Breast epithelium (tissue), 4 donors: ENCODE measurements at regions not wholly inside any gene's neighbourhood (a gene's known extent, or its start where the extent isn't known, plus 50 kb on each side); places are given as distances from the start of the nearest gene placed in this dataset.
A peak's percentile ranks its signal among the peaks of the same experiment; 100 is the strongest.

Experiments used
- DNase-seq, 2 donors: peaks; one replicate each; pipeline ENCODE4 v3.0.0-alpha.2; 2019; ENCODE audit warnings: low spot score in 2 of 2
- H3K27ac ChIP-seq, 2 donors: fragments of 200-600 bp; sonication (generic) in 1 of 2; one replicate each; pipeline ENCODE4 v1.5.1; 2016 to 2019; ENCODE audit warnings: mild to moderate bottlenecking in 1 of 2
- H3K27me3 ChIP-seq, 2 donors: fragments of 200-600 bp; sonication (generic) in 1 of 2; one replicate each; pipeline versions ENCODE4 v1.5.1 to v1.6.0; 2017 to 2019; ENCODE audit warnings: control low read depth in 1 of 2, mild to moderate bottlenecking in 1 of 2
- H3K36me3 ChIP-seq: fragments of 200-600 bp; one replicate; pipeline ENCODE4 v1.5.1; 2019
- H3K4me1 ChIP-seq, 2 donors: fragments of 200-600 bp; sonication (generic); one replicate each; pipeline ENCODE4 v1.5.1; 2016 to 2019; ENCODE audit warnings: control low read depth in 1 of 2
- H3K4me3 ChIP-seq, 3 donors: fragments of 200-600 bp; sonication (generic); 1 replicate in 2 of 3; 2 replicates in 1 of 3; pipeline ENCODE4 v1.5.1; 2016 to 2019; ENCODE audit warnings: mild to moderate bottlenecking in 3 of 3, moderate library complexity in 2 of 3
- H3K9me3 ChIP-seq, 2 donors: fragments of 200-600 bp; sonication (generic) in 1 of 2; one replicate each; pipeline ENCODE4 v1.5.1; 2016 to 2019; ENCODE audit warnings: control low read depth in 1 of 2
- POLR2A ChIP-seq: fragments of 450-650 bp; IDR thresholded peaks from one replicate; pipeline ENCODE4 v1.6.1; 2016; ENCODE audit warnings: antibody characterized with exemption, mild to moderate bottlenecking, moderate library complexity
- POLR2AphosphoS5 ChIP-seq, 3 donors: sonication (generic); formaldehyde crosslinking; IDR thresholded peaks; one replicate each; pipeline ENCODE4 v1.6.1; 2017; ENCODE audit warnings: antibody characterized with exemption in 3 of 3
- intact Hi-C: fragments of 100-400 bp; cut with DNase I; formaldehyde crosslinking; loops from one replicate; pipeline ENCODE4 v1.15.1; 2023; ENCODE audit warnings: low total_unique reads
- TF ChIP-seq, protein P1 (sequence below), 3 donors: fragments of 450-650 bp; IDR thresholded peaks; one replicate each; pipeline ENCODE4 v1.5.1; 2016 to 2017; ENCODE audit warnings: antibody characterized with exemption in 3 of 3, mild to moderate bottlenecking in 3 of 3, moderate library complexity in 3 of 3

DNA sequence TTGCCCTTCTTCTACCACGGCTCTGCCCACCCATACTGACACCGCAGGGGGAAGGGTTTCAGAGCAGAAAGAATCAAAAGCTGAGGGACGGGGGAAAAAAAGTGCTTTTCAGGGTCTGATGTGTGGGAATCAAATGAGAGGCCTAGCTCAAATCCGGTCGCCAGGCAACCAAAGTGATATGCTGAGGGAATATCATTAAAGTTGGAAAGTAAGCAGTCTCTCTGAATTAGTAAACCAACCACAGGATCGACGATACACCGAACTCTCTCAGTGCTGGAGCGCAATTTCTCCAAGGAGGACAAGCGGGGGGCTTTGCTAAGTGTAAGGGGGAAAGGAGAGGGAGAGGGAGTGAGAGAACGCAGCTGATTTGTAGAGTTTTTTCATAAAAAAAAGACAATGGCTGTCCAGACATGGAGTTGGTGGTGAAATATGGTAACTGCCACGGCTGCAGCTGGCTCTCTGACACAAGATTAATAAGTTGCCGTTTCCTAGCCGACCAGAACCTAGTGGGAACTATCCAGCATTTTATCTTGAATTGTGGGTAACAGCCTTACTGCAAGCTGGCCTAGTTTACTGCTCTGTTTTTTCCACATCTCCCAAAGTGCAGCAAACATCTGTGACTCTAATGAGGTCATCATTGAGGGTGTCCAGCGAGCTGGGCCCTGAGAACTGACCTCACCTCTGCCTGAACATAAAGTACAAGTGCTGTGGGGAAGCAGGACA, 530.2 kb downstream of the SOX2 start:
- Histone ChIP-seq H3K9me3 (no peaks in the 10 kb centered on the region), H3K4me3 (no peak overlapping the region), H3K36me3 (no peaks in the 10 kb centered on the region), H3K4me1 (no peaks in the 10 kb centered on the region), H3K27ac (peak overlapping the region; percentile 48 to 75), H3K27me3 (no peaks in the 10 kb centered on the region)
- intact Hi-C loops: no loop called here
- no peak for DNase-seq
- TF ChIP-seq, protein P1, sequence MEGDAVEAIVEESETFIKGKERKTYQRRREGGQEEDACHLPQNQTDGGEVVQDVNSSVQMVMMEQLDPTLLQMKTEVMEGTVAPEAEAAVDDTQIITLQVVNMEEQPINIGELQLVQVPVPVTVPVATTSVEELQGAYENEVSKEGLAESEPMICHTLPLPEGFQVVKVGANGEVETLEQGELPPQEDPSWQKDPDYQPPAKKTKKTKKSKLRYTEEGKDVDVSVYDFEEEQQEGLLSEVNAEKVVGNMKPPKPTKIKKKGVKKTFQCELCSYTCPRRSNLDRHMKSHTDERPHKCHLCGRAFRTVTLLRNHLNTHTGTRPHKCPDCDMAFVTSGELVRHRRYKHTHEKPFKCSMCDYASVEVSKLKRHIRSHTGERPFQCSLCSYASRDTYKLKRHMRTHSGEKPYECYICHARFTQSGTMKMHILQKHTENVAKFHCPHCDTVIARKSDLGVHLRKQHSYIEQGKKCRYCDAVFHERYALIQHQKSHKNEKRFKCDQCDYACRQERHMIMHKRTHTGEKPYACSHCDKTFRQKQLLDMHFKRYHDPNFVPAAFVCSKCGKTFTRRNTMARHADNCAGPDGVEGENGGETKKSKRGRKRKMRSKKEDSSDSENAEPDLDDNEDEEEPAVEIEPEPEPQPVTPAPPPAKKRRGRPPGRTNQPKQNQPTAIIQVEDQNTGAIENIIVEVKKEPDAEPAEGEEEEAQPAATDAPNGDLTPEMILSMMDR (IDR thresholded peaks at IDR 0.05): no peak
- TF ChIP-seq POLR2A (no peak), POLR2AphosphoS5 (IDR thresholded peaks at IDR 0.05) (peak in 1 of 3 donors; percentile 40)

DNA sequence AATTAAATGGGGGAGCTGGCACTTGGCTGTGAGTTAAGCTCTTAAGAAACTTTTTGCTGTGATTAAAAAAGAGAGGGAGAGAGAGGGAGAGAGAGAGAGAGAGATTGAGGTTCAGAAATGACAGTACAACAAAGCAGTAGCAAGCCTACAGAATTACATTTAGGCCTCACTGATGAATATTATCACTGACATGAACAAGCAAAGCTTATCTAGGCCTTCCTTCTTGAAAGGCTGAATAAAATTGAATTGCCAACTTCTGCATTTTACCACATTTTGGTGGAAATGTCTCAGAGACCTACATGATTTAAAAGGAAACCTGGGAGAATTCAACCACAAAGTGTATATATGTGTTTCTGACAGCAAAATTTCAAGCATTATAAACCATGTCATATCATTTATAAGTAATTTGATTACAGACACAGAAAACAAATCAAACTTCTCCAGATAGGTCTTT, 530.8 kb downstream of the SOX2 start:
- Histone ChIP-seq H3K4me1 (no peaks in the 10 kb centered on the region), H3K9me3 (no peaks in the 10 kb centered on the region), H3K36me3 (no peaks in the 10 kb centered on the region), H3K27ac (peak overlapping the region in 1 of 2 donors; percentile 75), H3K27me3 (no peaks in the 10 kb centered on the region), H3K4me3 (no peak overlapping the region)
- intact Hi-C loops: no loop called here
- no peak for DNase-seq
- TF ChIP-seq, protein P1 (IDR thresholded peaks at IDR 0.05): no peak
- TF ChIP-seq POLR2AphosphoS5 (IDR thresholded peaks at IDR 0.05) (no peak), POLR2A (no peak)

DNA sequence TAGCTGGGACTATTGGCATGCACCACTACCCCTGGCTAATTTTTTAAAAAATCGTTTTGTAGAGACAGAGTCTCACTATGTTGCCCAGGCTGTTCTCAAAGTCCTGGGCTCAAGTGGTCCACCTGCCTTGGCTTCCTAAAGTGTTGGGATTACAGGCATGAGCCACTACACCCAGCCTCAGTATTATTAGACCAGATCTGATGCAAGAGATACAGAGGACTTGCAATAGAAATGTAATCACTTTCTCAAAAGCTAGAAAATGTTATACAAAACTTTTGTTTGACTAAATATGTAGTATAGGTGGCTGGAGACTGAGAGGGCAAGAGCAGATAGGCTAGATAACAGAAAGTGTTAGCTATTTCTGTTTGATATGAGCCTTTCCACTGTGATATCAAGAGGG, 531.9 kb downstream of the SOX2 start:
- Histone ChIP-seq H3K27me3 (no peaks in the 10 kb centered on the region), H3K9me3 (no peaks in the 10 kb centered on the region), H3K27ac (no peak overlapping the region), H3K36me3 (no peaks in the 10 kb centered on the region), H3K4me3 (no peak overlapping the region), H3K4me1 (no peaks in the 10 kb centered on the region)
- TF ChIP-seq POLR2A (no peak), POLR2AphosphoS5 (IDR thresholded peaks at IDR 0.05) (no peak)
- TF ChIP-seq, protein P1 (IDR thresholded peaks at IDR 0.05): no peak
- DNase-seq: no peak
- intact Hi-C loops: no loop called here

DNA sequence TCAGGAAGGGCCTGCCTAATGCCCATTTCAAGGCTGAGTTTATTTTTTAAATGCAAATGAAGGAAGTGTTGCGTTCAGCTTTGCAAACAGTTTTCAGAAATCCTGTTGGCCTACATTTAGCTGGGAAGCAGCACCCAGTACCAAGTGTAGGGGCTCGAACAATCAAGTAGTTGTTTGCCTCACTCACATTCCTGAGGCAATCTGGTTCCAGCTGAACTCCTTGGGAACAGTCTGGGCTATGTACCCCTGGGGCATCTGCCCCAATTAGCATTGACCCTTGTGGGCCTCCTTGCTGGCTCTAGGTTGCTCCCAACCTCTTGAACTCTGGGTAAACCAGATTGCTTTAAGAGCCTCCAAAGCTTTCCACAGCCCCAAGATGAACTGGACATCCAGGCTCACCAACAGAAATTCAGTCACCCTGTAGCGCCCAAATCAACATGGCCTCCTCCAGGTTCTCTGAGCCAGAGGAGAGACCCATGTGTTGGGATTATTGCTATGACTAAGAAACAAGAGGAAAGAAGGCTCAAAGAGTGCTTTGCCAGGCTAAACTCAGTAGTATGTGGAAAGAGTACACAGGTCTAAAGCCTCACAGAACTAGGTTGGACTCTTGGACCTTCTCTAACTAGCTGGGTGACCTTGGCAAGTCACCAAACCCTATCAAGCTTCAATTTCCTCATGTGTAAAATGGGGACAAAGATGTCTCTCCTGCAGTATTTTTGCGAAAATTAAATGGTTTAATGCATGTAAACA, 532.7 kb downstream of the SOX2 start:
- intact Hi-C loops: no loop called here
- no peak overlapping the region for H3K27ac ChIP-seq
- no peak for DNase-seq
- H3K27me3 ChIP-seq: no peaks in the 10 kb centered on the region
- no peak overlapping the region for H3K4me3 ChIP-seq
- TF ChIP-seq POLR2AphosphoS5 (IDR thresholded peaks at IDR 0.05): no peak
- TF ChIP-seq, protein P1 (IDR thresholded peaks at IDR 0.05): no peak
- no peak for TF ChIP-seq POLR2A
- no peaks in the 10 kb centered on the region for H3K9me3 ChIP-seq
- no peaks in the 10 kb centered on the region for H3K4me1 ChIP-seq
- no peaks in the 10 kb centered on the region for H3K36me3 ChIP-seq

DNA sequence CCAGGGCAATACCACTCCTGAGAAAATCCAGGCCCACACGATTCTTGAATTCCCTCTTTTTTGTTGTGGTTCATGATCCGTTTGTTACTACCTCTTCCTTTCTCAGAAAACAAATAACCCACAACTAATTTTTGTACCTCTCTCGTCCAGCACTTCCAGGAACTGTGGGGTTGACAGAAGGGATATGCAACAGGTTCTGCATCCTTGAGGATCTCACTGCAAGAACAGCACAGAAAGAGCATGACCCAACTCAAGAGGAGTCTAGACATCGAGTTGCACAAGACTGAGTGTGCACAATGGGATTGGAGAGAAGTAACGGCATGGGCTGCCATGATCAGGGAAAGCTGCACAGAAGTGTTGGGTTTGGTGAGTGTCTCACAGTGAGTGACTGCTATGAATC, 533.3 kb downstream of the SOX2 start:
- Histone ChIP-seq H3K36me3 (no peaks in the 10 kb centered on the region), H3K9me3 (no peaks in the 10 kb centered on the region)
- no peak for TF ChIP-seq POLR2A
- no peak for TF ChIP-seq POLR2AphosphoS5 (IDR thresholded peaks at IDR 0.05)
- TF ChIP-seq, protein P1 (IDR thresholded peaks at IDR 0.05): no peak

More for the DNA sequence above, 533.3 kb downstream of the SOX2 start:
- Histone ChIP-seq H3K27ac (no peak overlapping the region), H3K4me3 (no peak overlapping the region), H3K27me3 (no peaks in the 10 kb centered on the region), H3K4me1 (no peaks in the 10 kb centered on the region)
- no peak for DNase-seq
- intact Hi-C loops: no loop called here
